ENCODE measurements at regions not wholly inside any gene's neighbourhood (a gene's known extent, or its start where the extent isn't known, plus 50 kb on each side); places are given as distances from the start of the nearest gene placed in this dataset.

- Histone ChIP-seq H3K36me3 (ENCODE audit: control insufficient read depth, low read length) (no peaks in the 10 kb centered on the region), H3K27me3 (ENCODE audit: control insufficient read depth, low read length) (no peaks in the 10 kb centered on the region), H3F3A (ENCODE audit: control insufficient read depth, insufficient read depth) (no peaks in the 10 kb centered on the region), H3K4me3 (ENCODE audit: low read length) (no peak overlapping the region), H4K20me1 (ENCODE audit: control insufficient read depth, insufficient read depth, low read depth, low read length) (no peaks in the 10 kb centered on the region), H3K9me3 (ENCODE audit: control insufficient read depth, insufficient read depth, low read length) (peaks cover 5% of the 10 kb centered on the region; the same call in 1 of the 2 replicates), H3K4me2 (ENCODE audit: low read length) (no peak overlapping the region), H3K27ac (ENCODE audit: low read depth, low read length) (no peak overlapping the region), H3K79me2 (ENCODE audit: control insufficient read depth, low read length) (no peaks in the 10 kb centered on the region), H3K4me1 (ENCODE audit: control insufficient read depth, low read length) (no peaks in the 10 kb centered on the region), H3K9me2 (replicated peaks; ENCODE audit: control insufficient read depth, low read length) (no peaks in the 10 kb centered on the region)
- TF ChIP-seq EZH2phosphoT487 (IDR thresholded peaks at IDR 0.05; ENCODE audit: borderline replicate concordance, low read length) (no peak), CTCF (IDR thresholded peaks at IDR 0.05; ENCODE audit: low read depth, low read length, poor library complexity, severe bottlenecking) (no peak)
Measured at GRCh38 chr2:116416731-116417377, 1397.6 kb upstream of the DDX18 start.

- Histone ChIP-seq H3K27ac (ENCODE audit: low read depth, low read length) (no peak overlapping the region), H3K4me3 (ENCODE audit: low read length) (no peak overlapping the region), H3F3A (ENCODE audit: control insufficient read depth, insufficient read depth) (no peaks in the 10 kb centered on the region), H4K20me1 (ENCODE audit: control insufficient read depth, insufficient read depth, low read depth, low read length) (no peaks in the 10 kb centered on the region), H3K4me2 (ENCODE audit: low read length) (no peak overlapping the region), H3K36me3 (ENCODE audit: control insufficient read depth, low read length) (no peaks in the 10 kb centered on the region), H3K4me1 (ENCODE audit: control insufficient read depth, low read length) (no peaks in the 10 kb centered on the region), H3K79me2 (ENCODE audit: control insufficient read depth, low read length) (no peaks in the 10 kb centered on the region), H3K9me3 (ENCODE audit: control insufficient read depth, insufficient read depth, low read length) (no peaks in the 10 kb centered on the region), H3K9me2 (replicated peaks; ENCODE audit: control insufficient read depth, low read length) (no peaks in the 10 kb centered on the region), H3K27me3 (ENCODE audit: control insufficient read depth, low read length) (no peaks in the 10 kb centered on the region)
- no peak for TF ChIP-seq CTCF (IDR thresholded peaks at IDR 0.05; ENCODE audit: low read depth, low read length, poor library complexity, severe bottlenecking)
- no peak for TF ChIP-seq EZH2phosphoT487 (IDR thresholded peaks at IDR 0.05; ENCODE audit: borderline replicate concordance, low read length)
Measured at GRCh38 chr2:116435648-116436047, 1378.8 kb upstream of the DDX18 start.

- Histone ChIP-seq H3K4me3 (ENCODE audit: low read length) (no peak overlapping the region), H3K4me1 (ENCODE audit: control insufficient read depth, low read length) (no peaks in the 10 kb centered on the region), H3K79me2 (ENCODE audit: control insufficient read depth, low read length) (no peaks in the 10 kb centered on the region), H3K36me3 (ENCODE audit: control insufficient read depth, low read length) (no peaks in the 10 kb centered on the region), H3K4me2 (ENCODE audit: low read length) (no peak overlapping the region), H3K27me3 (ENCODE audit: control insufficient read depth, low read length) (no peaks in the 10 kb centered on the region), H3K27ac (ENCODE audit: low read depth, low read length) (no peak overlapping the region), H4K20me1 (ENCODE audit: control insufficient read depth, insufficient read depth, low read depth, low read length) (no peaks in the 10 kb centered on the region), H3F3A (ENCODE audit: control insufficient read depth, insufficient read depth) (no peaks in the 10 kb centered on the region), H3K9me2 (replicated peaks; ENCODE audit: control insufficient read depth, low read length) (no peaks in the 10 kb centered on the region), H3K9me3 (ENCODE audit: control insufficient read depth, insufficient read depth, low read length) (no peaks in the 10 kb centered on the region)
- TF ChIP-seq EZH2phosphoT487 (IDR thresholded peaks at IDR 0.05; ENCODE audit: borderline replicate concordance, low read length) = no peak
- TF ChIP-seq CTCF (IDR thresholded peaks at IDR 0.05; ENCODE audit: low read depth, low read length, poor library complexity, severe bottlenecking) = no peak
Measured at GRCh38 chr2:116440104-116440653, 1374.3 kb upstream of the DDX18 start.
